H9 (cell line): ENCODE measurements at regions not wholly inside any gene's neighbourhood (a gene's known extent, or its start where the extent isn't known, plus 50 kb on each side); places are given as distances from the start of the nearest gene placed in this dataset.

Experiments
- DNase-seq: peaks from one replicate; pipeline ENCODE4 v3.0.0-alpha.2; 2017
- H2AFZ ChIP-seq: one replicate; pipeline ENCODE4 v1.6.1; 2013; ENCODE audit warnings: mild to moderate bottlenecking, low read length, control low read depth, moderate library complexity
- H2AK5ac ChIP-seq: 2 replicates; pipeline ENCODE4 v1.6.1; 2013; ENCODE audit warnings: low read length, control low read depth, mixed read lengths; ENCODE audit not compliant: insufficient read length
- H2BK120ac ChIP-seq: one replicate; pipeline ENCODE4 v1.6.1; 2013; ENCODE audit warnings: low read depth, mild to moderate bottlenecking, low read length, control low read depth, inconsistent platforms; ENCODE audit not compliant: poor library complexity, severe bottlenecking
- H2BK12ac ChIP-seq: 2 replicates; pipeline ENCODE4 v1.6.1; 2013; ENCODE audit warnings: low read length, control low read depth, mixed read lengths, low read depth; ENCODE audit not compliant: insufficient read length
- H2BK15ac ChIP-seq: 2 replicates; pipeline ENCODE4 v1.6.1; 2013; ENCODE audit warnings: low read depth, low read length, control low read depth
- H2BK20ac ChIP-seq: one replicate; pipeline ENCODE4 v1.6.1; 2013; ENCODE audit warnings: low read depth, mild to moderate bottlenecking, low read length, control low read depth, inconsistent platforms; ENCODE audit not compliant: poor library complexity, severe bottlenecking
- H2BK5ac ChIP-seq: 2 replicates; pipeline ENCODE4 v1.6.1; 2013; ENCODE audit warnings: low read length, control low read depth, mixed read lengths; ENCODE audit not compliant: insufficient read length
- H3K14ac ChIP-seq: 2 replicates; pipeline ENCODE4 v1.6.1; 2013; ENCODE audit warnings: low read length, control low read depth; ENCODE audit not compliant: insufficient read depth
- H3K18ac ChIP-seq: 2 replicates; pipeline ENCODE4 v1.6.1; 2013; ENCODE audit warnings: low read depth, mild to moderate bottlenecking, mixed read lengths, low read length, control low read depth; ENCODE audit not compliant: insufficient read length
- H3K23ac ChIP-seq: 2 replicates; pipeline ENCODE4 v1.6.1; 2013; ENCODE audit warnings: low read length, control low read depth, mixed read lengths, low read depth; ENCODE audit not compliant: insufficient read length
- H3K23me2 ChIP-seq: 2 replicates; pipeline ENCODE4 v1.6.1; 2013; ENCODE audit warnings: low read depth, mild to moderate bottlenecking, mixed read lengths, low read length, control low read depth; ENCODE audit not compliant: insufficient read length, poor library complexity, severe bottlenecking
- H3K27ac ChIP-seq: 2 replicates; pipeline ENCODE4 v1.5.1; 2013; ENCODE audit warnings: low read length, control low read depth, mixed read lengths, low read depth; ENCODE audit not compliant: insufficient read length
- H3K27me3 ChIP-seq: 2 replicates; pipeline ENCODE4 v1.6.1; 2013; ENCODE audit warnings: low read length, control low read depth, inconsistent platforms; ENCODE audit not compliant: insufficient read depth
- H3K4ac ChIP-seq: 2 replicates; pipeline ENCODE4 v1.6.1; 2013; ENCODE audit warnings: low read depth, mild to moderate bottlenecking, control low read depth, inconsistent platforms, low read length, moderate library complexity
- H3K4me1 ChIP-seq: 2 replicates; pipeline ENCODE4 v1.6.1; 2013; ENCODE audit warnings: low read length, control low read depth, inconsistent platforms; ENCODE audit not compliant: insufficient read depth
- H3K4me2 ChIP-seq: 2 replicates; pipeline ENCODE4 v1.6.1; 2013; ENCODE audit warnings: low read length, control low read depth, mixed read lengths; ENCODE audit not compliant: insufficient read length, insufficient read depth
- H3K56ac ChIP-seq: 2 replicates; pipeline ENCODE4 v1.6.1; 2013; ENCODE audit warnings: low read depth, mild to moderate bottlenecking, mixed read lengths, low read length, control low read depth; ENCODE audit not compliant: insufficient read length
- H3K79me1 ChIP-seq: 2 replicates; pipeline ENCODE4 v1.6.1; 2013; ENCODE audit warnings: low read depth, mild to moderate bottlenecking, moderate library complexity, low read length, control low read depth, inconsistent platforms; ENCODE audit not compliant: insufficient read depth, poor library complexity, severe bottlenecking
- H3K79me2 ChIP-seq: 2 replicates; pipeline ENCODE4 v1.6.1; 2013; ENCODE audit warnings: low read length, control low read depth, inconsistent platforms; ENCODE audit not compliant: insufficient read depth
- H3K9ac ChIP-seq: 2 replicates; pipeline ENCODE4 v1.6.1; 2013; ENCODE audit warnings: low read length, control low read depth, mixed read lengths; ENCODE audit not compliant: insufficient read length; ENCODE audit errors: extremely low read depth
- H3K9me3 ChIP-seq: one replicate; pipeline ENCODE4 v1.6.1; 2013; ENCODE audit warnings: low read depth, low read length, inconsistent platforms; ENCODE audit not compliant: control insufficient read depth
- H3T11ph ChIP-seq: one replicate; pipeline ENCODE4 v1.6.1; 2013; ENCODE audit warnings: mild to moderate bottlenecking, low read length, control low read depth, inconsistent platforms
- H4K20me1 ChIP-seq: one replicate; pipeline ENCODE4 v1.6.1; 2013; ENCODE audit not compliant: control insufficient read depth, insufficient read length, insufficient read depth
- H4K5ac ChIP-seq: 2 replicates; pipeline ENCODE4 v1.6.1; 2013; ENCODE audit warnings: low read depth, mild to moderate bottlenecking, mixed read lengths, low read length, control low read depth; ENCODE audit not compliant: insufficient read length
- H4K8ac ChIP-seq: replicated peaks from 2 replicates; pipeline ENCODE4 v1.6.1; 2013; ENCODE audit warnings: low read length, control low read depth, mixed read lengths, low read depth; ENCODE audit not compliant: insufficient read length
- H4K91ac ChIP-seq: 2 replicates; pipeline ENCODE4 v1.6.1; 2013; ENCODE audit warnings: low read depth, mild to moderate bottlenecking, moderate library complexity, mixed read lengths, low read length, control low read depth; ENCODE audit not compliant: insufficient read length
- H3K27ac Mint-ChIP-seq, 3 experiments: 2 replicates in 2 of 3; 3 replicates in 1 of 3; pipeline ENCODE4 v1.8.0; 2020 to 2021; ENCODE audit warnings: mixed read lengths in 3 of 3, mild to moderate bottlenecking in 1 of 3, moderate library complexity in 1 of 3
- H3K27me3 Mint-ChIP-seq: 2 replicates; pipeline ENCODE4 v1.8.0; 2021; ENCODE audit warnings: low read depth, mild to moderate bottlenecking, moderate library complexity, mixed read lengths
- H3K36me3 Mint-ChIP-seq, 3 experiments: 2 replicates in 2 of 3; 3 replicates in 1 of 3; pipeline ENCODE4 v1.8.0; 2020 to 2021; ENCODE audit warnings: low read depth in 3 of 3, mixed read lengths in 3 of 3; ENCODE audit not compliant: insufficient read depth in 1 of 3
- H3K4me1 Mint-ChIP-seq, 2 experiments: 2 replicates each; pipeline ENCODE4 v1.8.0; 2020; ENCODE audit warnings: mixed read lengths in 2 of 2
- H3K4me3 Mint-ChIP-seq, 2 experiments: 2 replicates in 1 of 2; 3 replicates in 1 of 2; pipeline ENCODE4 v1.8.0; 2020 to 2021; ENCODE audit warnings: mild to moderate bottlenecking in 2 of 2, mixed read lengths in 2 of 2, moderate library complexity in 1 of 2
- H3K9me3 Mint-ChIP-seq, 2 experiments: 2 replicates in 1 of 2; 3 replicates in 1 of 2; pipeline ENCODE4 v1.8.0; 2020; ENCODE audit warnings: mild to moderate bottlenecking in 2 of 2, mixed read lengths in 2 of 2, moderate library complexity in 1 of 2
- WGBS: extraction: QIAGEN DNeasy Blood & Tissue Kit; methylation state at CpG from one replicate; pipeline ENCODE4 v1.1.7; 2013; ENCODE audit warnings: missing lambda C conversion rate, low lambda C conversion rate, mixed read lengths; ENCODE audit not compliant: insufficient read length; ENCODE audit errors: extremely low coverage; 5-methylcytosine and 5-hydroxymethylcytosine counted together
- TF ChIP-seq, protein P1 (sequence below): fragments of 200-600 bp; sonication (generic); conservative IDR thresholded peaks from 3 replicates; pipeline ENCODE4 v1.8.0; 2021; ENCODE audit warnings: antibody characterized with exemption, mild to moderate bottlenecking

DNA sequence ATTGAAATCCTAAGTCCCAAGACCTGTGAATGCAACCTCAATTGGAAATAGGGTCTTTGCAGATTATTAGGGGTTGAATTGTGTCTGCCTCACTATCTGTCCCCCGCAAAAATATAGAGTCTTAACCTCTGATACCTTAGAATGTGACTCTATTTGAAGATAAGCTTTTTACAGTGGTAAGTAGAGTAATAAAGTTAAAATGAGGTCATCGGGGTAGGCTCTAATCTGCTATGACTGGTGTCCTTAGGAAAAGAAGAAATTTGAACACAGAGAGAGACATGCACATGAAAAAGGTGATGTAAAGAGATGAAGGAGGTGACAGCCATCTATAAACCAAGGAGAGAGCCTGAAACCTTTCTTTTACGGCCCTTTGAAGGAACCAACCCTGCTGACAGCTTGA, 287.1 kb upstream of the ADRA1B start:
- no CpG with 5 or more reads among the region's 3 CpGs for WGBS
- Histone ChIP-seq H3K56ac (no peak overlapping the region), H3K4me2 (no peak overlapping the region), H3K23me2 (no peaks in the 10 kb centered on the region), H2BK5ac (no peak overlapping the region), H2BK12ac (no peak overlapping the region), H4K91ac (no peak overlapping the region), H4K20me1 (no peaks in the 10 kb centered on the region), H2AFZ (no peak overlapping the region), H3K4ac (no peak overlapping the region), H3K27me3 (no peaks in the 10 kb centered on the region), H3K27ac (no peak overlapping the region), H3K79me1 (no peaks in the 10 kb centered on the region), H2BK15ac (no peak overlapping the region), H3K18ac (no peak overlapping the region), H3K4me1 (0 out of 2 replicates have a peak, but pooled peaks cover 2% of the 10 kb centered on the region), H2BK120ac (no peak overlapping the region), H3T11ph (no peak overlapping the region), H3K14ac (no peak overlapping the region), H2AK5ac (no peak overlapping the region), H4K5ac (no peak overlapping the region), H3K23ac (no peak overlapping the region), H2BK20ac (no peak overlapping the region), H3K9me3 (no peaks in the 10 kb centered on the region), H4K8ac (no peak overlapping the region), H3K9ac (no peak overlapping the region), H3K79me2 (no peaks in the 10 kb centered on the region)
- TF ChIP-seq, protein P1, sequence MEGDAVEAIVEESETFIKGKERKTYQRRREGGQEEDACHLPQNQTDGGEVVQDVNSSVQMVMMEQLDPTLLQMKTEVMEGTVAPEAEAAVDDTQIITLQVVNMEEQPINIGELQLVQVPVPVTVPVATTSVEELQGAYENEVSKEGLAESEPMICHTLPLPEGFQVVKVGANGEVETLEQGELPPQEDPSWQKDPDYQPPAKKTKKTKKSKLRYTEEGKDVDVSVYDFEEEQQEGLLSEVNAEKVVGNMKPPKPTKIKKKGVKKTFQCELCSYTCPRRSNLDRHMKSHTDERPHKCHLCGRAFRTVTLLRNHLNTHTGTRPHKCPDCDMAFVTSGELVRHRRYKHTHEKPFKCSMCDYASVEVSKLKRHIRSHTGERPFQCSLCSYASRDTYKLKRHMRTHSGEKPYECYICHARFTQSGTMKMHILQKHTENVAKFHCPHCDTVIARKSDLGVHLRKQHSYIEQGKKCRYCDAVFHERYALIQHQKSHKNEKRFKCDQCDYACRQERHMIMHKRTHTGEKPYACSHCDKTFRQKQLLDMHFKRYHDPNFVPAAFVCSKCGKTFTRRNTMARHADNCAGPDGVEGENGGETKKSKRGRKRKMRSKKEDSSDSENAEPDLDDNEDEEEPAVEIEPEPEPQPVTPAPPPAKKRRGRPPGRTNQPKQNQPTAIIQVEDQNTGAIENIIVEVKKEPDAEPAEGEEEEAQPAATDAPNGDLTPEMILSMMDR, result no peak
- peaks cover 7 to 9% of the 10 kb centered on the region in 2 experiments; a peak in 3 of 5 replicates for H3K9me3 Mint-ChIP-seq
- H3K36me3 Mint-ChIP-seq, result no peaks in the 10 kb centered on the region; a peak in 1 of 7 replicates
- peaks cover 6% of the 10 kb centered on the region in 2 experiments; a peak in 1 of 4 replicates for H3K4me1 Mint-ChIP-seq
- H3K27me3 Mint-ChIP-seq, result no peaks in the 10 kb centered on the region; the same call in 1 of the 2 replicates
- H3K27ac Mint-ChIP-seq, result no peak overlapping the region
- no peak for DNase-seq
- no peak overlapping the region for H3K4me3 Mint-ChIP-seq
